Loucy (cell line): ENCODE measurements at regions not wholly inside any gene's neighbourhood (a gene's known extent, or its start where the extent isn't known, plus 50 kb on each side); places are given as distances from the start of the nearest gene placed in this dataset.

Source experiments
- H2AFZ ChIP-seq: fragments of 200-600 bp; sonication (generic); 2 replicates; pipeline ENCODE4 v1.6.0; 2016; ENCODE audit warnings: antibody characterized with exemption, mild to moderate bottlenecking, low read length, moderate library complexity
- H3F3A ChIP-seq: fragments of 200-600 bp; 2 replicates; pipeline ENCODE4 v1.6.0; 2016; ENCODE audit warnings: antibody characterized with exemption, low read depth, mild to moderate bottlenecking
- H3K27me3 ChIP-seq: fragments of 200-600 bp; sonication (generic); 2 replicates; pipeline ENCODE4 v1.6.1; 2014; ENCODE audit warnings: low read length, mild to moderate bottlenecking; ENCODE audit not compliant: insufficient read depth, poor library complexity, severe bottlenecking
- H3K36me3 ChIP-seq: fragments of 200-600 bp; sonication (generic); 2 replicates; pipeline ENCODE4 v1.6.1; 2016; ENCODE audit warnings: low read length; ENCODE audit not compliant: insufficient read depth
- H3K4me1 ChIP-seq: fragments of 200-600 bp; sonication (generic); 2 replicates; pipeline ENCODE4 v1.5.1; 2014; ENCODE audit warnings: low read length, mild to moderate bottlenecking; ENCODE audit not compliant: insufficient read depth, poor library complexity, severe bottlenecking
- H3K4me2 ChIP-seq: fragments of 200-600 bp; sonication (generic); 2 replicates; pipeline ENCODE4 v1.6.0; 2014; ENCODE audit warnings: antibody characterized with exemption, low read length, low read depth, mild to moderate bottlenecking; ENCODE audit not compliant: poor library complexity, severe bottlenecking
- H3K4me3 ChIP-seq: fragments of 200-600 bp; sonication (generic); 2 replicates; pipeline ENCODE4 v1.5.1; 2014; ENCODE audit warnings: low read length, mild to moderate bottlenecking, mixed read lengths; ENCODE audit not compliant: poor library complexity, severe bottlenecking
- H3K79me2 ChIP-seq: fragments of 200-600 bp; sonication (generic); 2 replicates; pipeline ENCODE4 v1.6.1; 2014; ENCODE audit warnings: low read length; ENCODE audit not compliant: insufficient read depth
- H3K9ac ChIP-seq: fragments of 200-600 bp; sonication (generic); 2 replicates; pipeline ENCODE4 v1.6.0; 2014; ENCODE audit warnings: mild to moderate bottlenecking, low read depth, low read length, moderate library complexity; ENCODE audit not compliant: poor library complexity, severe bottlenecking
- H3K9me2 ChIP-seq: fragments of 200-600 bp; sonication (generic); replicated peaks from 2 replicates; pipeline ENCODE4 v1.6.1; 2016; ENCODE audit warnings: low read depth, low read length, mixed read lengths
- H3K9me3 ChIP-seq: fragments of 200-600 bp; sonication (generic); 2 replicates; pipeline ENCODE4 v1.6.1; 2014; ENCODE audit warnings: mild to moderate bottlenecking, antibody characterized with exemption, low read length, low read depth; ENCODE audit not compliant: insufficient read depth
- H4K20me1 ChIP-seq: fragments of 200-600 bp; sonication (generic); 2 replicates; pipeline ENCODE4 v1.6.0; 2014; ENCODE audit warnings: antibody characterized with exemption, low read length, mild to moderate bottlenecking; ENCODE audit not compliant: insufficient read depth, poor library complexity, severe bottlenecking
- EZH2phosphoT487 ChIP-seq: fragments of 200-600 bp; IDR thresholded peaks from 2 replicates; pipeline ENCODE4 v1.6.1; 2018; ENCODE audit warnings: antibody characterized with exemption, mild to moderate bottlenecking, moderate library complexity, borderline replicate concordance
- TF ChIP-seq, protein P1 (sequence below): fragments of 200-600 bp; sonication (generic); conservative IDR thresholded peaks from 2 replicates; pipeline ENCODE4 v1.5.1; 2014; ENCODE audit warnings: mild to moderate bottlenecking, antibody characterized with exemption, low read length

DNA sequence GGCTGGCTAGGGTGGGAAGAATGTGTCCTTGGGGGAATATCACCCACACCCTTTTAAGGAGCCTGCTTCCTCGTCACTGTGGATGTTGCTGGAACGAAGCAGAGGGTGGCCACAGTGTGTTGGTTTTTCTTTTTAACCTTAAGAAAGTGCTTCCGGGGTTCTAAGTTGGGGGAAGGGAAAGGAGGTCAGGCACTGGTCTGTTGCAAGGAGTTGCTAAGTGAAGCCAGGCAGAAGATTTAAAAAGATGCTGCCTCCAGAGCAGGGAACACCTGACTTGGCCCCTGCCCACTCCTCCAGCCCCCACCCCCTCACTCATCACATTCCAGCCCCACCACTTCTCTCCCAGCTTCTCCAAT lies 213.1 kb downstream of the EMX2 start:
- no peaks in the 10 kb centered on the region for H3K36me3 ChIP-seq
- H3K9ac ChIP-seq = no peak overlapping the region
- H3F3A ChIP-seq = no peaks in the 10 kb centered on the region
- no peak for TF ChIP-seq EZH2phosphoT487
- TF ChIP-seq, protein P1, sequence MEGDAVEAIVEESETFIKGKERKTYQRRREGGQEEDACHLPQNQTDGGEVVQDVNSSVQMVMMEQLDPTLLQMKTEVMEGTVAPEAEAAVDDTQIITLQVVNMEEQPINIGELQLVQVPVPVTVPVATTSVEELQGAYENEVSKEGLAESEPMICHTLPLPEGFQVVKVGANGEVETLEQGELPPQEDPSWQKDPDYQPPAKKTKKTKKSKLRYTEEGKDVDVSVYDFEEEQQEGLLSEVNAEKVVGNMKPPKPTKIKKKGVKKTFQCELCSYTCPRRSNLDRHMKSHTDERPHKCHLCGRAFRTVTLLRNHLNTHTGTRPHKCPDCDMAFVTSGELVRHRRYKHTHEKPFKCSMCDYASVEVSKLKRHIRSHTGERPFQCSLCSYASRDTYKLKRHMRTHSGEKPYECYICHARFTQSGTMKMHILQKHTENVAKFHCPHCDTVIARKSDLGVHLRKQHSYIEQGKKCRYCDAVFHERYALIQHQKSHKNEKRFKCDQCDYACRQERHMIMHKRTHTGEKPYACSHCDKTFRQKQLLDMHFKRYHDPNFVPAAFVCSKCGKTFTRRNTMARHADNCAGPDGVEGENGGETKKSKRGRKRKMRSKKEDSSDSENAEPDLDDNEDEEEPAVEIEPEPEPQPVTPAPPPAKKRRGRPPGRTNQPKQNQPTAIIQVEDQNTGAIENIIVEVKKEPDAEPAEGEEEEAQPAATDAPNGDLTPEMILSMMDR = no peak
- H3K4me2 ChIP-seq = no peak overlapping the region
- H3K4me1 ChIP-seq = no peaks in the 10 kb centered on the region
- H3K9me3 ChIP-seq = no peaks in the 10 kb centered on the region
- no peaks in the 10 kb centered on the region for H3K27me3 ChIP-seq
- H4K20me1 ChIP-seq = no peaks in the 10 kb centered on the region
- H3K9me2 ChIP-seq = no peaks in the 10 kb centered on the region
- no peaks in the 10 kb centered on the region for H3K79me2 ChIP-seq
- no peak overlapping the region for H3K4me3 ChIP-seq
- H2AFZ ChIP-seq = no peak overlapping the region

GRCh38 chr10:117757086-117757720 lies 214.7 kb downstream of the EMX2 start:
- Histone ChIP-seq H4K20me1 (no peaks in the 10 kb centered on the region), H3K27me3 (no peaks in the 10 kb centered on the region), H3K79me2 (no peaks in the 10 kb centered on the region), H3K36me3 (no peaks in the 10 kb centered on the region), H3K9ac (no peak overlapping the region), H2AFZ (0 out of 2 replicates have a peak overlapping the region, but pooled peaks have one; percentile 27), H3K9me3 (no peaks in the 10 kb centered on the region), H3F3A (no peaks in the 10 kb centered on the region), H3K4me3 (no peak overlapping the region), H3K4me1 (no peaks in the 10 kb centered on the region), H3K9me2 (no peaks in the 10 kb centered on the region), H3K4me2 (no peak overlapping the region)
- TF ChIP-seq EZH2phosphoT487 = no peak
- TF ChIP-seq, protein P1 = no peak

- H2AFZ ChIP-seq = no peak overlapping the region
- no peak overlapping the region for H3K9ac ChIP-seq
- H3K9me2 ChIP-seq = no peaks in the 10 kb centered on the region
- no peaks in the 10 kb centered on the region for H3F3A ChIP-seq
- H3K4me2 ChIP-seq = no peak overlapping the region
- no peaks in the 10 kb centered on the region for H4K20me1 ChIP-seq
- H3K79me2 ChIP-seq = no peaks in the 10 kb centered on the region
- H3K27me3 ChIP-seq = no peaks in the 10 kb centered on the region
- TF ChIP-seq EZH2phosphoT487 = no peak
- TF ChIP-seq, protein P1 = no peak
- no peaks in the 10 kb centered on the region for H3K4me1 ChIP-seq
- no peaks in the 10 kb centered on the region for H3K9me3 ChIP-seq
- H3K36me3 ChIP-seq = no peaks in the 10 kb centered on the region
- H3K4me3 ChIP-seq = no peak overlapping the region
Measured at GRCh38 chr10:117759266-117759665, 216.7 kb downstream of the EMX2 start.
